ENCODE measurements at regions not wholly inside any gene's neighbourhood (a gene's known extent, or its start where the extent isn't known, plus 50 kb on each side); places are given as distances from the start of the nearest gene placed in this dataset.

DNA sequence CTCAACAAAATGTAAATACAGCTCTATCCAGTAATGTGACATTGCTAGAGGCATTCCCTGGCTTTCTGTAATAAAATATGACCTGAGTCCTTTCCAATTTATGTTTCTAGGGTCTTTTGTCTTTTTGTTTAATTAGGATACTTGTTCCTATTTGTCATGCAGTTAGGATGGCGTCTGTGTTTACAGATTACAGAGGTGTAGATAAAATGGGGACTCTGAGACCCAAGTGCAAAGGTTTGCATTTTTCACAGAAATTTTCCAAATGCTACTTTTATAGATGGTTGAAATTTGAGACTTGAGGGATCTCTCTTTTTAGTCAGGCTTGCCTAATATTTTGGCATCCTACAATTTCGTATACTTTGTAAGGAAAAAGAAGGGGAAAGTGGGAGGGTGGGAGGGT, 332.4 kb downstream of the PTEN start:
- no peak for TF ChIP-seq CTCF (optimal IDR thresholded peaks at IDR 0.05 in 1 of 3, IDR thresholded peaks at IDR 0.05 in 1 of 3, conservative IDR thresholded peaks at IDR 0.05 in 1 of 3; ENCODE audit: extremely low read depth in 1 of 3, insufficient read depth in 2 of 3, low read length in 3 of 3)
- no peak for TF ChIP-seq EZH2 (IDR thresholded peaks at IDR 0.05; ENCODE audit: low read length)
